Suppressor macrophage treated with lipopolysaccharide for 4 hours (primary cell): ENCODE measurements at regions not wholly inside any gene's neighbourhood (a gene's known extent, or its start where the extent isn't known, plus 50 kb on each side); places are given as distances from the start of the nearest gene placed in this dataset.
A peak's percentile ranks its signal among the peaks of the same experiment; 100 is the strongest.
"Not testable (repeated sequence)": the region's sequence is repeated elsewhere in the genome, so short reads cannot be mapped to it uniquely, and the experiment has no call there.

Experiments
- DNase-seq: peaks from one replicate; pipeline ENCODE4 v3.0.0-alpha.2; 2020

DNA sequence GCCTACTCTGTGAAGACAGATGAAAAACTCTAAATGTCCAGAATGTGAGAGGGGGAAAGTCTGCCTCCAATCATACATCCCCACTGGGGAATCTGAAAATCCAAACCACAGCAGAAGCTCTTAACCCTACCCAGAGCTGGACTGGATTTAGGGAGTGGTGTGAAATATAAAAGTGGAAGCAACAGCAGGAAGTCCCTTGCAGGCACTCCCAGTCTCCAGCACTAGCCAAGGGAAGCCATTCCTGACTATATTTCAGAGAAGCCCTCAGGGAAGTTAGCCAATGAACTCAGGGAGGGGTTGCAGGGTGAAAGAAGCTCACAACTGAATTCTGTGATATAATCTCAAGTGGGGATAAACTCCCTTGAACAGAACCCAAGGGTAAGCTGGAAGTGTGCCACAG is 51.5 kb downstream of the CRPPA start:
- DNase-seq = no peak

DNA sequence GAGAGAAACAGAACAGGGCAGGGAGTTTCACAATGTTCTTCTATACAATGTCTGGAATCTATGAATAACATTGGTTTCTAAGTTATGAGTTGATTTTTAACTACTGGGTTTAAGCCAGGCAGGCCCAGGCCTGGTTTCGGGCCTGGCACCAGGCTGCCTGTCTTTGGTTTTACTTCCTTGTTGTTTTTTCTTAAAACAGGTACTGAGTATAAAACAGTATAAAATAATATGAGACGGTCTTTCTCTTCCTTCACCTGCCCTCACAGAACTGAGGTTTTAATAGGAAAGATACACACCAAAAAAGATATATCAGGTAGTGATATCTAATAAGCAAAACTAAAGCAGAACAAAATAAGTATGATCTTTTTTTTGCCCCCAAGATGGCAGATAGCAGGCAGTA is 52.0 kb downstream of the CRPPA start:
- not testable (repeated sequence) for DNase-seq

DNA sequence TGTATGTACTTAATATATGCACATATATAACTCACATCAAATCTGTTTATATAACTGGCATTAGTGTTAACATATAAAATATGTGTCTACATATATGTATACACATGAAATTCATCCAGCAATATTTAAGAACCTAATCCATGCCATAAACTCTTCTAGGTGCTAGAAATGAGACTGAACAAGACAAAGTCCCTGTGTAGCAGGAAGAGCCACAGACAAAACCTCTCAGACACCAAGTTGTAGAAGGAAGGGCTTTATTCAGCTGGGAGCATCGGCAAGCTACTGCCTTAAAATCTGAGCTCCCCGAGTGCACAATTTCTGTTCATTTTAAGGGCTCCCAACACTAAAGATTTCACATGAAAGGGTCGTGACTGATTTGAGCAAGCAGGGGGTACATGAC is 52.5 kb downstream of the CRPPA start:
- DNase-seq = no peak

DNA sequence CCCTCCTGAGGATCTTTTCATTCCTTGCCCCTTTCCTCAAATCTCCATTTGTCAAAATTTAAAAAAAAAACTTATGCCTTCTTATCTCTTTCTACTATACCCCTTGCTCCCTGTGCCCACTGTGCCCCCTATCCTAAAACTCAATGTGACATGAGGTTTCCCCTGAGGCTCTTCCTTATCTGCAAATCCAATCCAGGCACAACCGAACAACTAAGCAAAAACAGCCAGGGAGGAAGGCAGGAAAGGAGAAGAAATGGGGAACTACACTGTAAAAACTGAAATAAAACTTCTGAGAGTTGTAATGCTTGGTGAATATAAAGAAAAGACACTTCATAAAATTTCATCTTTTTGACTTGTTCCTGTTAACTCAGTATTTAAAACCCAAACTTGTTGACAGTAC is 54.2 kb downstream of the CRPPA start:
- DNase-seq = no peak

DNA sequence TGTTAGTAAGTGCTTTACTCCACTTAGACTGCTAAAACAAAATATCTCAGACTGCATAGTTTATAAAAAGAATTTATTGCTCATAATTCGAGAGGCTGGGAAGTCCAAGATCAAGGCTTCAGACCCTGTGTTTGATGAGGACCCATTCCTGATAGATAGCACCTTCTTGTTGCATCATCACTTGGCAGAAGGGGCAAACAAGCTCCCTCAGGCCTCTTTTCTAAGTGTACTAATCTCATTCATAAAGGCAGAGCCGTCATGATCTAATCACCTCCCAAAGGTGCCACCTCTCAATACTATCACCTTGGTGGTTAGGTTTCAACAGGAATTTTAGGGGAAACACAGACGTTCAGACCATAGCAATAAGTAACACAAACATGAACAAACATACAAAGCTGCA is 55.4 kb downstream of the CRPPA start:
- DNase-seq = no peak

DNA sequence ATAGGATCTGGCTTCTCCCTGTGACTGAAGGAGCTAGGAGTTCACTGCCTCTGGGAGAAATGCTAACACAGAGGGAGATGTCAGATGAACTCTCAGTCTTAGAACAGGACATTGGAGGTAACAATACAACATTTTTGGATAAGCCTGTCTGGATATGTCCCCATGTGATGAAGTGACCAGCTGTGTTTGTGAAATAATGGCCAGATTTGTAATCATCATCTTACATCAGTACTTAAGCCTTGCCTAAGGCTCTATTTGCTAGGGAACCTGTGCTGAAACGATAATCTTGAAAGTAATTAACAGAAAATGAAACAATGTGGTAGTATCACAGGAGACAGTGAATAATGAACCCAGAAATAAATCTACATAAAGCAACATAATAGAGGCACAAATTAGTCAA is 56.2 kb downstream of the CRPPA start:
- peak; percentile 0 for DNase-seq

DNA sequence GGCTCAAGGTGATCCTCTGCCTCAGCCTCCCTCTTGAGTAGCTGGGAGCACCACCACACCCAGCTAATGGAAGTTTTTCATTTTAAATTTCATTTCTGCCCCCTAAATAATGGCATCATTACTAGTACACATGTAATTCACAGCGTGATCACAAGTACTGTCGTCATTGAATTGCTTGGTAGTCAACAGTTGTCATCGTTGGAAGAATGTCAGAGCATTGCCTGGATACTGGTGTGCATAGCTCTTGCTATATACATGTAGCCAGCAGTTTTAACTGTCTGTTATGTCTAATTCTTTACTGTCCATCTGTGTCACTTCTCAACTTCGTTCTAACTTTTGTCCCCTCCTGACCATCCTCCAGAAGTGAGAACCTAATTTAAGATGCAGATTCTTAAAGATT is 62.1 kb downstream of the CRPPA start:
- no peak for DNase-seq

DNA sequence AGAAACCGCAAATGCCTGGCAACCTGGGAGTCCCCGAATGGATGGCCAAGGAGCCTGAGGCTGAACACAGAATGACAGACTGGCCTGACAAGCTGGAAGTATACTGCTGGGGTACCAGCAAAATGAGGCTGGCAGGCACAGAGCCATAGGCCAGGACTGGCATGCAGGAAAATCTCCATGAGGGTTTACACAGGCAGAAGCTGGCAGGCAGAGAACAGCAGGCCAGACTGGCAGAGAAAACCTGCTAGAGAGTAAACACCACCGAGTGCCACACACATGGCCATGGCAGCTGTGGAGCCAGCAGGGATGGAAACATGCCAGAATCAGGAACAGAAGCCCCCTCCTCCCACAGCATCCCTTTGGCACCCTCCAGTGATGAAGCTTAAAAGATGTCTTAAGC is 63.4 kb downstream of the CRPPA start:
- no peak for DNase-seq

DNA sequence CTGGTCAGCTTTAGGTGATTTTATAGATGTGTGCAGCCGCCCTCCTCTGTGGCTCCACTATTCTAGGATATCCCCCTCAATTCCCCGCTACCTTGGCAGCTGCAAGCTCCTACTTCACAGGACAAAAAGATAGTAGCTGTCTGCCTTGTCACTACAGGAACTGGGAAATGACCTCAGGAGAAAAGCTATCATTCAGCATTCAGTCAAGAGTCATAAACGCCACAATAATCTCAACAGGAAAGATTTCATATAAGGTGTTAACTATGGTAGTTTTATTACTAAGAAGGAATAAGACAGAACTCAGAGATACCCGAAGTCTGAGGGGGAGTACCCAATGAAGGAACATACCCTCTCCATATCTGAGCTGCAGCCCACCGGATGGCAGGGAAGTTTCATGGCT is 63.9 kb downstream of the CRPPA start:
- no peak for DNase-seq

DNA sequence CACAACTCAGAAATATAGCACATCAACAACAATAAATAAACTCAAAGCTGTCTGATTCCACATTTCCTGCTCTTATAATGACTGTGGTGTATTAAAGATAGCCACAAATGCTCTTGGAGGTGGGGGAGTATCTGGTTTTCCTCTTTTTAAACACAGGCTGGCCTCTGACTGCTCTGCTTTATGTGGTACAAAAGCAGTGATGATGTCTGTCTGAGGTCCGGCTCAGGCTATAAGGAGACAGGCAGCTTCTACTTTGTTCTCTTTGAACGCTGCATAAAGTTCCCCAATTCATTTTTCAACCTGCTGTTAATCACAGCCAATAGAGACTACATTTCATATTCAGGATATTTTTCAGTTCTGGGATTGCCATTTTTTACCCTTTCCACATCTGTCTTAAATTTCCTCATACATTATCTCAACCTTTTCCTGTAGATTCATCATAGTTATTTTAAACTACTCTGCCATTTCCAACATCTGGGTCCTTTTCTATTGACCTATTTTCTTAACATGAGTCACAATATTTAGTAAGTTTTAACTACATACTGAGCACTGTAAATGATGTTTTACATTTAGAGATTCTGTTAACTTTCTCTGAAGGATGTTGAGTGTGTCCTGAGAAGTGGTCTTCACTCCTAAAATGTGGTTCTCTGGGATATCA is 64.9 kb downstream of the CRPPA start:
- no peak for DNase-seq

DNA sequence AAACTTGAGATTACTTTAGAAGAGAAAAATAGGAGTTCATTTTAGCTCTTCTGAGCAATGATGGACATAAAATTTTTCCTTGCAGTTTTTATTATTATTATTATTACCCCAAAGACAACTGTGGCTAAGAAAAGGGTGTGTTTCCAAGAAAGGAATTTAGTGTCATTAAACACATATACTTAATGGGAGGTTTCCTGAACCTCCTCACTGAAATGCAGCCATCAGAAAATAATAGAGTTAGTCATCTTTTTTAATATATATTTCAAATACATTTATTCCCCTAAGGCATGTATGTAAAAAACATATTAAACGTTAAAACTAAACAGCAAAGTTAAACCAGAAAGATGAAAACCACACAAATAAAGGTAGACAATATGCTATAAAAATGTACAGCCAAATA is 66.8 kb downstream of the CRPPA start:
- DNase-seq = no peak

DNA sequence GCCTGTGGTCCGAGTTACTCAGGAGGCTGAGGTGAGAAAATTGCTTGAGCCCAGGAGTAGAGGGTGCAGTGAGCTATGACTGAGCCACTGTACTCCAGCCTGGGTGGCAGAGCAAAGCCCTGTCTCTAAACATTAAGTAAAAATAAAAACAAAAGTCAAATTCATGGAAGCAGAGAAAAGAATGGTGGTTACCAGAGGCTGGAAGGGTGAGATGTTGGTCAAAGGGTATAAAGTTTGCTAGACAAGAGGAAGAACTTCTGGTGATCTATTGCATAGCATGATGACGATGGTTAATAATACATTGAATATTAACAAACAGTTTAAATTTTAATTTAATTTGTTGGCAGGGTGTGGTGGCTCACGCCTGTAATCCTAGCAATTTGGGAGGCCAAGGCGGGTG is 68.1 kb downstream of the CRPPA start:
- DNase-seq = no peak

DNA sequence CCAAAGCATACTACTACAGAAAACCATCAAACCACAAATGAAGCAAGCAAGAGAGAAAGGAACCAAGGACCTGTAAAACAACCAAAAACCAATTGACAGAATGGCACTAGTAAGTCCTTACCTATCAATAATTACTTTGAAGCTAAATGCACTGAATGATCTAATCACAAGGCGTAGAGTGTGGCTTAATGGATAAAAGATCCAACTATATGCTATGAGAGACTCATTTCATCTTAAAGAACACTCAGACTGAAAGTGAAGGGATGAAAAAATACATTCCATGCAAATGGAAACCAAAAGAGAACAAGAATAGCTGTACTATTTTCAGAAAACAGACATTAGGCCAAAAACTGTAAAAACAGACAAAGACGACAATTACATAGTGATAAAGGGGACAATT is 70.7 kb downstream of the CRPPA start:
- DNase-seq = no peak

DNA sequence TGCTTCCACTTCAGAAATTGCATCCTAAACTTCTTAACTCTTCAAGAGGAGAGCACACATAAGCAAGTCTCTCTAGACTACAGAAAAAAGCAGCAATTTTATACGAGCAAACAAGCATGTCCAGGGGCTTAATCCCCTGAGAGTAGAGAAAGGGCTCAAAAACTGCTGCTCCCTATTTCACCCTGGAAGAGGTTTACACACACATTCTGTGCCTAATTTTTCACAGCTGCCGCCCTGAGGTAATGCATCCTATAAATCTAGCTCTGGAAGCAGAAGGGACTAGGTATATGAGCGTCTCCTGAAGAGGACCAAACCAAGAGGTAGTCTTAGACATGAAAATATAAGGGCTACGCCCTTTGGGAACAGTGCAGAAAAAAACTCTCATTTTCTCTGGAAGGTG is 73.1 kb downstream of the CRPPA start:
- DNase-seq = no peak

DNA sequence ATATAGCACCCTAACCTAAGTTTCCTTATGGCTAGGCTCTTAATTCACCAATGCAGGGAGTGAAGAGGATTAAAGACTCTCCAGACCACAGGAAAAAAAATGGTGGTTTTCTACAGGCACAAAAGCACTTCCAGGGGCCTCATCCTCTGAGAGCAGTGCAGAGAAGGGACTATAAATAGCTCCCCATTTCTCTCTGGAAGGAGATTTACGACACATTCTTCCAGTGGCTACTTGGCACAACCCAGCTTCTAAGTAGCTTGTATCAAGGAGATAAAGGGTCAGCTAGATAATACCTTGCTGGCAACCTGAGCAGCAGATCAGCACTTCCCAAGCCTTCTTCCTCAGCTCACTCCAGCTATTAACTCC is 73.5 kb downstream of the CRPPA start:
- DNase-seq = no peak

DNA sequence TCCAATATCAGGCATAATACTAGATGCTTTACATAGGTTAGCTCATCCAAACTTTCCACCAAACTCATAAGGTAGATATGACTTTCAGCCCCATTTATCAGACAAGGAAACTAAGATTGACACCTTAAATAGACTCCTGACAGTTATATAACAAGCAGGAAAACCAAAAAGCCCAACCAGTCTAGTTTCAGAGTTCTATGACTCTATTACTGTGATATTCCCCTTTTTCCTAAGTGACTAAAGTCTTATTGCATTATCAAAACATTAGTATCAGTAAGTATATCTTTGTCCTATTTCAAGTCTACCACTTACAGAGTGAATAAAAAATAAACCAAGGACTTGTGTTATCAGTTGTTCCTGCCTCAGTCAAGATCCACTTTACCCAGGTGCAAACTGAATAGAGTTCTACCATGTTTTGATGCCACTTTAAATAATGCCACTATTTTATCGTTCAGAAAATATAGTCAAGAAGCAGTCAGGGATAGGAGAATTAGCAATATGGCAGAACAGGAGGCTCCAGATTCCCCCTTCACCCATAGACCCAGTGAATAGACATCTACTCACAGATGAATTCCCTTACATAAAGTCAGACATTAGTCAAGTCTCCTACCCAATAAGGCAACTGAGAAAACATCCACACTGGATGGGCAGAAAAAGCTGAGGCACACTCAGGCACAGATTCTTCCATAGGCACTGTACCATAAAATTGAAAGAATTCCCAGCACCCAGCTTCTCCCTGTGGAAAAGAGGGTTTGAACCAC is 74.1 kb downstream of the CRPPA start:
- no peak for DNase-seq

DNA sequence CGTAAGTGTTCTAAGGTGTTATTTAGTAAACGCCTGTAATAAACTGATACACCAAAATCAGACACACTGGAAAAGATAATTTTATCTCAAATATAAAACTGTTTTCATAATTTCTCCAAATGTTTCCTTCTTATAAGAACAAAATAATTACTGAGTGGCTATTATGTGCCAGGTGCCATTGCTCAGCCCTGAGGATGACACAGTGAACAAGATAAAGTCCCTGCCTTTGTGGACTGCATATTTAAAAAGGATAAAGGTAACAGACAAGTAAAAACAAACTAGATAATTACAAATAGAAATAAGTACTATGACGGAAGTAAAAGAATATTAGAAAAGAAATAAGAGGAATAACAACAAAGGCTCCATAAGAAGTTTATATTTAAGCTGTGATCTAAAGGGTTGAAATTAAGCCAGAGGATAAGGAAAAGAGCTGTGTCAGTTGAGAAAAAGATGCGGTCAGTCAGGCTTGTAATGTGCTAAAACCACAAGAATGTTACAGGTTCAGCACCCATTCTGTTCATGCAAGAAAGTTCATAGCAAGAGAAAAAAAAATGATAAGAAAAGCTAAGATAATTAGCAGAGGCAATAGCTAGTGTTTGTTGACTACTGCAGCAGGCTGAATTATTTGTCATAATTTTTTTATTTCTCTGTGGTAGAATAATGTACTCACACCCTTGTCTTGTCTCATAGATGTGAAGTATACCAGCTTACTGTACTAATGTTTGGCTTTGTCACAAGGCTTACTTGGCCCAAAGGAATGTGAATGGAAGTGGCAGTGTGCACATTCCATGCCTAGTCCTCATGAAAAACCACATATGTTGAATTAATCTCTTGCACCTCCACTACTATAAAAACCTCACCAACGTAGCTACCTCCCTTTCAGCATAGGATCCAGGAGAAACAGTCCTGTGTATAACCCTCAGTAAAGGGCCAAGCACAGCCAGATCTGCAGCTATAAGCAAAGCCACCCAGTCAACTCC is 75.1 kb downstream of the CRPPA start:
- DNase-seq = no peak

DNA sequence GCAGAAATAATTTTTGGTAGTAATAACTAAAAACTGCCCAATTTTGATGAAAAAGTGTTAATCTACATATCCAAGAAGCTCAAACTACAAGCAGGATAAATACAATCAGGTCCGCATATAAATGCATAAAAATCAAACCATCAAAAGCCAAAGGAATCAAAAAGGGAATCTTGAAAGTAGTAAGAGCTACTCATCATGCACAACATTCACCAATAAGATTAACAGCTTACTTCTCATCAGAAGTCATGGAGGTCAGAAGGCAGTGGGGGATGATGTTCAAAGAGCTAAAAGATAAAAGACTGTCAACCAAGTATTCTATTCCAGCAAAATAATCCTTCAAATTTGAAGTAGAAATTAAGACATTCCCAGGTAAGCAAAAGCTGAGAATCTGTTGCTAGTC is 76.4 kb downstream of the CRPPA start:
- DNase-seq = no peak

DNA sequence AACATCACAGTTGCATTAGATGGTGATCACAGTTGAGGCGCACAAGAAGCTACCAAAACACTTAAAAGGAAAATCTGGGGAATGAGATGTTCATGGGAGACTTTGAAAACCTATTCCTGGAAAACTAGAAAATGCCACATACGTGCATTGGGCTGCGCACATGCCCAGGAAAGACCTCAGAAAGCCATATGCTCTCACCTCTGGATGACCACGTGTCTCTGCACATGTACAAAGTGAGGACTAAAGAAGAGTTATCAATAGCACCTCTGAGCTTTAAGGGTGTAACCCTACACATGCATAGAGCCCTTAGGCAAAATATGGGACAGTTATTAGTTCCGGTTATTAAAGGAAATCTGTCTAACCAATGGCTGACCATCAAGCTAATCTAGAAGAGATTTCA is 77.7 kb downstream of the CRPPA start:
- no peak for DNase-seq

DNA sequence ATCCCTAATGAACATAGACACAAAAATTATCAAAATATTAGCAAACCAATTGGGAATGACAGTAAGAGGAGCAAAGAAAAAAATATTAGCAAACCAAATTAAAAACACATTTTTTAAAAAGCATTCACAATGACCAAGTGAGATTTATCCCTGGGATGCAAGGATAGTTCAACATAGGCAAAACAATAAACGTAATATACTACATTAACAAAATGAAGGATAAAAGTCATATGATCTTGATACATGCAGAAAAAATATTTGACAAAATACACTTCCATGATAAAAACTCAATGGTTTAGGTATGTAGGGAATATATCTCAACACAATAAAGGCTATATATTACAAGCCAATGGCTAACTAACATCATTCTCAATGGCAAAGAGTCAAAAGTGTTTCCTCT is 83.3 kb downstream of the CRPPA start:
- DNase-seq = no peak

DNA sequence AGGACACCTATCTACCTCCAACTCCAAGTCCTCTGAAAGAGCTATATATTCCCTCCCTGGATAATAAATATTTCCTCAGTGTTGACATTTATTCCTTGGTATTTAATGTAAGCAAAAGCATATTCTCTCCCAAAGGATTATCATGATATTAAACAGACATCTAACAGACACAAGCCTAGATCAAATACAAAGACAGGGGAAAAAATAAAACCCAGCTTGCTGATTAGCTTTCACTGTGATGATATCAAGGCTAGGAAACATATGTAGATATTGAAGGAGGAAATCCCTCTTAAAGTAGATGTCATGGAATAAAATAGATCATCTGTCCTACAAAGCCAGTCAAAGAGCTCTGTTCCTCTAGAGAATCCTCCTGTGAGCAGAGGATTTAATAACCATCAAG is 95.2 kb downstream of the CRPPA start:
- no peak for DNase-seq

DNA sequence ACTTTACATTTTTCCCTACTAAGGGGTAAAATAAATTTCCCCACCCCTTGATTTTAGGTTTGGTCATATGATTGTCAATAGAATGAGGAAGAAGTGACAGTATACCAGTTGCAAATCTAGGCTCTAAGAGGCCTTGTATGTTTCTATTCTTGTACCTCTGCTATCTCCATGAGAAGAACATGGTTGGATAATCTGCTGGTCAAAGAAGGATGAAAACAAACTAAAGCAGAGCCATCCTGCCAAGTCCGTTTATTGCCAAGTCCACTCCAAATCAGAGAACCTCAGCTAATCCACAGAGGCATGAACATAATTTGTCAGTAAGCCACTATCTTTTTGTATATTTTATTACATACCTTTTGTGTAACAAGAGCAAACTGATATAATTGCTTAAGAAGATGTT is 98.0 kb downstream of the CRPPA start:
- DNase-seq = no peak

DNA sequence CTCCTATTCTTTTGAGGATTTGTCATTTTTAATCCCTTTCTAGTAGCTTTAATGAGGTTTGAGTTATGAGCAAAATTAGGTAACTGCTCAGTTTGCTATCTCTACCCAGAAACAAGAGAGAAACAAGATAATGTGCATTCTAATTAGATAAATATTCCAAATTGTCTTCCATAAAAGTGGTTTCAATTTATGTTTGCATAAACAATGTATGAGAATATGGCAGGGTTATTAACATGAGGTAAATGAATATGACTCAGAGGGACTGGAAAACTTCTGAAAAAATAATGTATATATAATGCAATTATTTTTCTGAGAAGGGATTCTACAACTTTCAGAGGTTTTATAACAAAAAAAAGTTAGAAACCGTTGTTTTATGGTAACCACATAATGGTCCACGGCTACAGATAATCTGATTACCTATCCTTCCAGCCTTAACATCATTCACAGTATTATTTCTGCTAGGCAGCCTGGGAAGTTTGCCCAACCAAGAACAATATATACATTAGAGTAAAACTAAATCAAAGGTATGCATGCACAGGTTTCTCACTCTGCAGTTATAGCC is 101.2 kb downstream of the CRPPA start:
- no peak for DNase-seq
